Endometrium (tissue), 2 donors: ENCODE measurements at regions not wholly inside any gene's neighbourhood (a gene's known extent, or its start where the extent isn't known, plus 50 kb on each side); places are given as distances from the start of the nearest gene placed in this dataset.

ENCODE experiments used
- FAIRE-seq: peaks from 2 replicates; lab custom pipeline; 2012; peaks lifted over from hg19 to GRCh38; lab: Jason Lieb, UNC
- donor health status: control.
- donor health status: control.

DNA sequence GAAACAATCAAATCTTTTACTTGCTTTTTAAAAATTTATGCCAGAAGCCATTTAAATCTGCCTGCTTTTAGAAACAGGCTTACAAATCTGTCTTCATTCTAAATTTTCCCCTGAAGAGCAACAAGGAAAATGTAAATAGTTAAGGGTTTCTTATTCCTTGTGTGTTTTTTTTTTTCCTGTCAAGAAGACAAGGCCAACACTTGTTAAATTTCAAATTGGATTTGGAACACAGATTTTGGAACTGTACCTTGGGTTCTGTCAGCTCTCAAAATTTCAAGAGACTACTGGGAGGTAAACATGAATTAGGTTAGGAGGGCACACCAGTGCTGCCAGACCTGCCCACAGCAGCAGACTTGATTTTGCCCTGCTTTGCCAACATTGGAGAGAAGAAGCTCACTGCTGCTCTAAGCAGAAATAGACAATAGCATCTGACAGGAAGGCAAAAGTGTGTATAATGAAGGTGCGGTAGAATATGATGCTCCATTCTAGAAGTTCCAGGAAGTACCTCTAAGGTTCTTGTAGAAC lies 121.7 kb downstream of the NHLRC3 start:
- FAIRE-seq = no peak

DNA sequence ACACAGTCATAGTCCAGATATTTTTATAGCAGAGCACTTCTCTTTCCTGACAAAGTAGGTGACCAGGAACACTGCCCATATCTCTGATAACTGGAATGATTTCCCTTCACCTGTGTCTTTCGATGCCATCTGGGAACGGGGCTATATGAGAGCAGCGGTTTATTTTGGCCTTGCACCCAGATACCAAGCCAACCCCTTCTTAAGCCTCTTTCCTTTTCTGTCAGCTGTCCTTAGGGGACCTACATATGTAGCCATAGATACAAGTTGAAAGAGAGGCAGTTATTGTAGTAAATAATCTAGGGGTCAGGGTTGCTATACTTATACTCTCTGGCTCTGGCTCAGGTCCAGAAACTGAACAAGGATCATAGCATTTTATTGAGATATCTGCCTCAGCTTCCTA lies 128.8 kb downstream of the NHLRC3 start:
- FAIRE-seq = no peak

DNA sequence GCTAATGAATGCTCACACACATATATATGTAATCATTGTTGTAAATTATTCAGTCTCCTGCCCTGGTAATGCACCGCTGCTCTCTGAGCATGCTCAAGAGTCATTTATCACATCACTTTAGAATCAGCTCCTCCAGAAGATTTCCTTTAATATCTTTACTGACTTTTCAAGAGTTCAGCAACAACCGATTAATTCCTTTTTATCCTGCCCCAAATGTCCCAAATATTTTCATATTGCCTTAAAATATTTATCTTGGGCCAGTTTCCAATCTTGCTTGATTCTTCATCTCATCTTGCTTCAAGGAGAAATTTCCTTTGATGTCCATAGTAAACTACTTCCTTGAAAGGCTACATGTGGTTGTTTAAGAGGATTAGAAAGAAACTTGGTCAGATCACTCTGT lies 132.5 kb downstream of the NHLRC3 start:
- FAIRE-seq = no peak

DNA sequence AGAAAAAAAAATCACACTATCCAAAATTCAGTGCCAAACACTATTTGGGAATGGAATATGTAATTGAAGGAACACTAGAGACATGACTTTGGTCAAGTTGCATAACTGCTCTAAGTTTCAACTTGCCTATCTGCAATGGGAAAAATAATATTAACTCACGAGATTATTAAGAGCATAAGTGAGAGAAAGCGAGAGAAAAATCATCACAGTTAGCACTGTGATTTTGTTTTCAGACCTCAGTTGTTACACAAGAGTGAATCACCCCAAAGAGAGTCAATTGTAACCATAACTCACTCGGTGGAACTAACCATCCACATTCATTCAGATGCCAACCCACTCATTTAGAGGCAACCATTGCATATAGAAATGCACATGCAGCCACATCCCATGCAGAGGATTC lies 147.1 kb downstream of the NHLRC3 start:
- FAIRE-seq = no peak

DNA sequence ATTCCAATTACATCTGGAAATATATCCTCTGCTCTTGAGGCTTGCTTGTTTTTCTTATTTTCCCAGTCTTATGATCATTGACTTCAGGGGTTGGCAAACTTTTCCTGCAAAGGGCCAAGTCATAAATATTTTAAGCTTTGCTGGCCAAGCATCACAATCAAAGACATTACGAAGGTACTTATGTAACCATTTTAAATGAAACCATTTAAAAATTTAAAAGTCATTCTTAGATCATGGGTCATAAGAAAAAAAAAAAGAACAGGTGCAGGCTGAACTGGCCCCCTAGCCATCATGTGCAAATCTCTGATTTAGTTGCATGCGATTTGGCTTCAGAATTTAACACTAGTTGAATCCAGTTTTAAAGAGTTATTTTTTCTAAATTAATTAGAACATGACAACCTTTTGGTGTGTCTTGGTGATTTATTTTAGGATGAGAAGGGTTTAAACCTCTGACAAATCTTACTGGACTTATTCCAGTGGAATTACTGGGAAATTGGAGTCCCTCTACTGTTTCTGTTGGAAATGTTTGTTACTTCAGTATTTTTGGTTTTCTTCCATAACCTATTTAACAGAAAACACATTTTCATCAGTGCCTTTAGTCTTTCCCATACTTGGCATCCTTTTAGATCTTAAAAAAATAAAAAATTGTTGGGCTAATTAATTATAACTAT lies 148.1 kb downstream of the NHLRC3 start:
- no peak for FAIRE-seq

DNA sequence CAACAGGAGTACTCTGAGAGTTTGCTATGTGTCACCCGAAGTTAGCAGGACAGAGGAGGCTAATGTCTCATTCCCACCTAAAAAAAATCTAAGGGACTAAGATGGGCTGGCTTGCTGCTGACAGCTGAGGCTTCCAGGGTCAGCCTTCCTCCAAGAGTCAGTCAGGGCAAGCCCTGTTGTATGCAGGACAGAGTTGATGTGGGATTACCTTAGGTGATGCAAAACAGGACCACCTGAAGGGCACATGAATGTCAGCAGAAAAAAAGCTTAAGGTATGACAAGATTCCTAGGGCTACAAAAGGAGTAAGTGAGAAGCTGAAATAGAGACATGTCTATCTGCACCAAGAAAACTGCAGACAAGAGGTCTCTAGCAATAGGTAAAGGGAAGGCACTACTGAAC lies 151.5 kb downstream of the NHLRC3 start:
- no peak for FAIRE-seq

DNA sequence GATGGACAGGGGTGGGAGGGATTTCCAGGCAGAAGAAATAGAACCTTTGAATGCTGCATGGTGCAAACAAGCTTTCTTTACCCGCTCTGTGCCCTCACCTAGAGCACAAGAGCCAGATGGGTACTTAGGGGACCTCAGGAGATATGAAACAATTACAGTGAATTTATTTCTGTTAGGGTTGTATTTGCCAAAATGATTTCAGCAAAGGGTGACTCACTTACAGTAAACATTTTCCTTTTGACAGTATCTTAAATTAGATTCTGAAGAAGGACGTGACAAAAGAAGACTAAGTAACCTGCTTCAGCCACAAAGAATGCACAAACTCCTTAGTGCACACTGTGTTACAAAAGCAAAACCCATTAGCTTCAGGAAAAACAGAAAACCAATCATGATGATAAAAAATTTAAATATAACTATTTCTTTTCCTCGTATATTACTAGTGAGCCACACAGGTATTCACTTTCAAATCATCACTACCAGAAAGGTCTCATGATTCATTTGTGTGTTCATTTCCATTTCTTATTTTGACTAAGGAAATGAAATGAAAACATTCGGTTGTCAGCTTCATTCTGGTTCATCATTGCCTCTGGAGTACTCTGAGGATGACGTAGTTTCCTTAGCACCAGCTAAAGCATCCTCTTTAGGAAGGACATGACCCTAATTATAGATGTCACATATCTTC lies 158.8 kb downstream of the NHLRC3 start:
- FAIRE-seq = no peak

DNA sequence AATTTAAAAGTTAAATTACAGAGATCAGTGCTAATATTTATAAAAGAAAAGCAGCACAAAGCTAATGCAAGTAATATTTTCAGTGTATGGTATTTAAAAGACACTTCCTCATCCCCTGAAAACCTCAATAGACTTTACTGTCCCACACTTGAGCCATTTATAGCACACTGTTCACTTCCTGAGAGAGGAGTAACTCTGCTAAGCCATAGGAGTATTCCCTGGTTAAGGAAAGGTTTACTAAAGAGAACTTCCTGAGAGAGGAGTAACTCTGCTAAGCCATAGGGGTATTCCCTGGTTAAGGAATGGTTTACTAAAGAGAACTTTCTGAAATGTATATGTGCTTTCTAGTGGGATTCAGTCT lies 159.4 kb downstream of the NHLRC3 start:
- FAIRE-seq = no peak

DNA sequence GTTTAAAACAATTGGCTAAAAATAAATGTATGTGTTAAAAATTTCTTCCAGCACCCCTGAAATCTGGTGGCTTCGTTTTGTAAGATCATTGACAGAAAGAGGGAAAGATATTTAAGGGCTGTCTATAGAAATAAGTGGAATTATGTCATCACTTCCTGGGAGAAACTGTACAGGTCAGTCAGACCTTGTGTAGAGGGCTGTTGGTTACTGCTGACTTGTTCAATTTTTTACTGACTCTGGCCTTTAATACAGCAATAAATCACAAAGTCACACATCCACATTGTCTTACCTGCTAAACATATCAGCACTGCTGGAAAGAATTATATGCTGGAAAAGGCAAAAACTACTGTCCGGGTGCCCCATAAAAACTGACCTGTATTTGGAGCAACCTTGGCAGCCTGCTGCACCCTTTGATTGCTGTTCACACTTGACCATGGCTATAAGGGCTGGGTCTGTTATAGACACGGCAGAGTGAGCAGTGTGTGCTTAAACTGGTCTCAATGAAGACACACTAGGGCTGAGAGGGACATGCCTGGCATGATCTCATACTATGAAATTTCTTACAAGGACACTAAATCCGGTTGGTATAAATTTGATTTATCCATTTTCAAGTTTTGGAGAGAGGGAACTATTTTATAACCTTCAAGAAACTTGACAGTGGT lies 162.1 kb downstream of the NHLRC3 start:
- FAIRE-seq = no peak

DNA sequence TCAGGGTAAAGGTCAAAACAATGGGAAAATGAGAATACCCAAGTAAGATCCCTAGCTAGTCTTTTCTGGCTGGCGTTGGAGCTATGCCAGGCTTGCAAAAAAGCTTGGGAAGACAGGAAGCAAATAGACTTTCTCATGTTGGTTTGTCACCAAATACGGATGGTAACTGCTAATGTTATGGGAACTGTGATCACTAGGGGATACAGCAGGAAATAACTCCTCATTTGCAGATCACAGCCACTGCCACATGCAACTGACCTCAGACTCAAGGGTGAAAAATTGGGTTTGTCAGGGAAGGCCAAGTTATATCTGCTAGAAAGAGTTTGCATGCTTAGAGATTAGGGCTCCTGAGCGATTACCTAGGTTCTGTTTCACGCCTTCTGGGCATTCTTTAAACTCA lies 162.9 kb downstream of the NHLRC3 start:
- FAIRE-seq = no peak

DNA sequence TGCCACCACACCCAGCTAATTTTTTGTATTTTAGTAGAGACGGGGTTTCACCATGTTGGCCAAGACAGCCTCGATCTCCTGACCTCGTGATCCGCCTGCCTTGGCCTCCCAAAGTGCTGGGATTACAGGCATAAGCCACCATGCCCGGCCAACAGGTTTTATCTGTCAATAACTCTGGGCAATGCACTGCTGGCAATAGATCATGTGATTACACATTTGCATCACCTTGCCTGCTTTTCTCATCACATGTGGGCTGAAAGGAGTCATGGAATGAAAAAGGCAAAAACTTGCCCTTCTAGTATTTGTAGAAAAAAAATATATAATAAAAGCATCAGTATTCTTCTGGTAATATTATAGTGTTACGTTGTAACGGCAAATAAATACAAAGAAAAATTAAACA lies 164.5 kb downstream of the NHLRC3 start:
- FAIRE-seq = no peak

DNA sequence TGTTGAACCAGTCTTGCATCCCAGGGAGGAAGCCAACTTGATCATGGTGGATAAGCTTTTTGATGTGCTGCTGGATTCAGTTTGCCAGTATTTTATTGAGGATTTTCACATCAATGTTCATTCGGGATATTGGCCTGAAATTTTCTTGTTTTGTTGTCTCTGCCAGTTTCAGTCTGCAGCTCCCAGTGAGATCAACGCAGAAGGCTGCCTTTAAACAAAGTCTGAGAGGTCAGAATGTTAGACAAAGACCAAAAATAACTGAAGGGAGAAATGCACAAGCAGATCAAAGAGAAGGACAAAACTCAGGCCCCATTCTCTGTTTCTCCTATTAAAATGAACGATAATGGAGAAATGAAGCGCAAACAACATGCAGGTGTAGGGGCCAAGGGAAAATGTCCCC lies 170.4 kb downstream of the NHLRC3 start:
- FAIRE-seq = no peak

DNA sequence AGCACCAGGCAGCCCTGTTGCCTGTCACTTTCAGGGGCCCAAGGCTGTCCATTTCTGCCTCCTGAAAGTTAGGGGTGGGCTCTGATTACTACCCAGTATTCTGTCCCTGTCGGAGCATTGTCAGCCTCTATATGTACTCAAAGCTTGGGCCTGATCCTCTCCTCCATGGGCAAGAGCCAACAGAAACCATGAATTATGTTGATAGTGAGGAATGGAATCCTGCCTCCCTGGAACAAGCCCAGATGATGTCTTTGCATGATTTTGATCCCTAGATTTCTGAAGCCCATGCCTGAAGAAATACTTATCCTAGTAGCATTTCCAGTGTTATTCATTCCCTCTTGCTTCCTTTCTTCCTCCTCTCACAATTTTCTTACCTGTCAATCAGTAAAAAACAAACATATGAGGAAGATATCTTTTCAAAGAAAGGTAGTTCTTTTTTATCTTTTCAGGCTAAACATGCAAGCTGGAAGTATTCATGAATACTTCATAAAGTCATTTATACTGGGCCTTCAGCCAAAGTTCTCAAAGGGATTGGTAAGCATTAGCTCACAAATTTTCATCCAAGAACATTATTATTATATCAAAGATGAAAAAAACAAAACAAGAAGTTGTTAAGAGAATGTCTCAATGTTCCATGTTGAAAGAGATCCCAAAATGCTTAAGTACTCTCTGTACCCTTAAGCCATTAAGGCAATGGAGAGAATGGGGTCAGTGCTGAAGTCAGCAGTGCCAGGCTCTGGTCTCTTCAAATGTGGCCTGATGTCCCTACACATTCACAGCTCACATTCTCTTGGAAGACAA lies 171.7 kb downstream of the NHLRC3 start:
- no peak for FAIRE-seq

DNA sequence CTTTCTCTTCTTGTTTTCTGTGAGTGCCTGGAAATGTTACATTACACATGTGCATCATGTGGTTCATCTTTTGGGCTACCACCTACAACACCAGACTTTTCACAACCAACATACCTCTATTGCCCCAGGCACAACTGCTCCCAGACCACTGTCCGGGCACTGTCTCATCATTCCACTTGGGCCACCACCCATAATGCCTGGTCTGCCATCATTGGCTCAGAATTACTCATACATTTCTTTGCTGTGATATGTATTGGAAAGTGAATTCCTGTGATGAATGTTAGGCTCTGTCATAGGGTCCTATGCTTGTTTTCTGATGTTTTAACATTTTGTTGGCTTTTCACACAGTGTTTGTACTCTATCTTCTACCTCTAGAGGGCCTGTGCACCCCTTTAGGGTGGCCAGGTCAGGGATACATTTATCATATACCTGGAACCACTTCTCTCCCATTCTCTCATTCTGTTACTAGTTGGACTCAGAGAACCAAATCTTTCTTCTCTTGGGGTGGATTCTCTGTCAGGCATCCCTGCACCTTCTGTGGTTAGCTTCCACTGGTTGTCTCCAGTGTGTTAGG lies 172.8 kb downstream of the NHLRC3 start:
- no peak for FAIRE-seq

DNA sequence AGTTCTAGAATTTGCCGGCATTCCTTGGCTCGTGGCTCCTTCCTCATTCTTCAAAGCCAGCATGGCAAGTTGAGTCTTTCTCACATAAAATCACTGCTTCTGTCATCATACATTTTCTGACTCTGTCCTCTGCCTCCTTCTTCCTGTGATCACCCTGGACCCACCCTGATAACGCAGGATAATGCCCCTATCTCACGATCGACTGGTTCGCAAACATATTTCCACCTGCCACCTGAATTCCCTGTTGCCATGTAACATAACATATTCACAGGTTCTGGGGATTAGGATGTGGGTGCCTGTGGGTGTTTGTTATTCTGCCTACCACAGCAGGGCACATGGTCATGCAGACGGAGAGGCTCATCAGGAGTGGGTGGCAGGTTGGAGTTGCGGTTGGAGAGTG lies 177.7 kb downstream of the NHLRC3 start:
- FAIRE-seq = no peak

DNA sequence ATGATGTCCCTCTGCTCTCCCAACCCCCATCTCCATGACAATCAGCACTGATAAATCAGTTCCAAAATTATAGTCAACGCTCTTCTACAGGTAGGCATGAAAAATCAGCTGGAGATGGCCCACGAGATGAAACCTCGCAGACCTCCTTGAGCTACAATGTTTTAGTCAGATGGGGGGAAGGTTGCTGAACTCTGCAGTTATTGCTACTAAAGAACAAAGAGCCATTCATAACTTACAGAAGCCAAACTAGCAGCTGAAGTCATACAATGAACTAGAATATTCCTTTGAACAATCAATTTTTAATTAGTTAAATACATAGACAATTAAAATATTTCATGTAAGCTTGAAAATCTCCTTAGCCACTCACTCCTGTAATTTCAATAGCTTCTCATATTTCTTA lies 179.2 kb downstream of the NHLRC3 start:
- no peak for FAIRE-seq

DNA sequence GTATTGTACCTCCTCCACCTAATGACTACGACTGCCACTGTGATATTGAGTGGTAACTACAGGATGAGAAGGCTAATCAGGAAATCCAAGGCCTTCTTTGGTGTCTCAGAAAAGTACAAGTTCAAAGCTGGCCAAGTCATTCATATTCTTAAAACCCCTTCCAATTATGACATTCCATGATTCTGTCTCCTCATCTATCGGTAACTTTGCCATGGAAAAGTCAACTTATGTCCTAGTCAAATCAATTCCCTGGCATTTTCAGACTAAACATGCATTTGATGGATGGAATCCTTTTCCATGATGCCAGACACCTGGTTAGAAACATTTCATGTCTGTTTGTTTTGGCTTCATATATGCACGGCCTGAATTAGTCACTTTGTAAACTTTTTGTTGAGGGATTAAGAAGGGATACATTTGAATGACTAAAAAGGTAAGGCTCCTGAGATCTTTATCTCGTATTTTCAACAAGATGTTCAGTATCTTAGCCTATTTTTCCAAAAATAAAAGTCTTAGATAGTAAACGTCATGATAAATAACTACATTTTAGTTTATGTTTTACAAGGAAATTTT lies 186.5 kb downstream of the NHLRC3 start:
- no peak for FAIRE-seq

DNA sequence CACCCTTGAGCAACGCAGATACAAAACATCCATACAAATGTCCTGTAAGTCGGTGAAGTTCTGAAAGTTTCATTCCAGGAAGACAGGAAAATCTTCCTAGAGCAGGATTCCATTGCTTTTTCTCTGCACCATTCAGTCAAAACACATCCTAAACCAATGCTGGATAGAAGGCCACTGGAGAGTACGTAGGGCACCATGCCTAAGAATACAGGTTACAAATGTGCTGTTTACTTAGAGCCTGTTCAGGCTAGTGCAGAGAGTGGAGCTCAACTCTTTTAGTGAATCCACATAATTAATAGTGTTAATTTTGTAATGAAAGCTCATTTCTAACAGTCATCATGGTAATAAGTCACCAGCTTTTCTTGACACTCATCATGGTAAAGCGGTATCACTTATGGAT lies 187.6 kb downstream of the NHLRC3 start:
- FAIRE-seq = no peak

DNA sequence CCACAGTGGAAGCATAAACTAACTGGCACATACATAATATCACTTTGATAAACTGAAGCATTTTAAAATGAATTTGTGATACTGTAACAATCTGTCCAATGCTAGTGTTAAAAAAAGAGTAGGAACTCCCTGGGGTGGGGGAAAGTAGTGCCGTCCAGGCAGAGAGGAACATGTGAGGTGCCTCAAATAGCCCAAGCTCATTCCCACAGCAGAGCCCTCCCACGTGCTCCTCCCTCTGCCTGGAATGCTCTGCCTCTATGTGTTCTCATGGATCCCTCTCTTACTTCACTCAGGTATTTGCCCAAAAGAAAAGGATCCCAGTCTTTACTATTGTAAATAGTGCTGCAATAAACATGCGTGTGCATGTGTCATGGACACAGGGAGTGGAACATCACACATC lies 188.1 kb downstream of the NHLRC3 start:
- FAIRE-seq = no peak

DNA sequence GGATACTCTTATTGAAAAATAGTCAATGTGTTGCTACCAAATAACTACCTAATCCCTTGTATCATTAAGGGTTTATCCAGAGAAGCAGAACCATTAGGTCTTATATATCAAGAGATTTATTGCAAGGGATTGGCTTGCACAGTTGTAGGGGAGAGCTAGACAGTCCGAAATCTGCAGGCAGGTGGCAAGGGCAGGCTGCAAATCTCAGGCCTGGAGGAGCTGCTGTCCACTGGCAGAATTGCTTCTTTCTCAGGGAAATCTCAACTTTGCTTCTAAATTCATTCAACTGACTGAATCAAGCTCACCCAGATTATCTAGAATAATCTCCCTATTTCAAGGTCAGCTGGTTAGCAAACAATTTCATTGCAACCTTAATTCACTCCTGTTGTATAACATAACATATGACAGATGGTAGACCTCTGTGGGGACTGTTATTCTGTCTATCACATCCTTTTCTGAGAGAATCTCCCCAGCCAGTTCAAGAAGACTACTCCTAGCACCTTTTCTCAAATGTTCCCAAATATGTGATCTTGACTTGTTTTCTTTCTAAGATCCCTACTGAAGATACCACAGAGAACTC lies 194.2 kb downstream of the NHLRC3 start:
- no peak for FAIRE-seq

DNA sequence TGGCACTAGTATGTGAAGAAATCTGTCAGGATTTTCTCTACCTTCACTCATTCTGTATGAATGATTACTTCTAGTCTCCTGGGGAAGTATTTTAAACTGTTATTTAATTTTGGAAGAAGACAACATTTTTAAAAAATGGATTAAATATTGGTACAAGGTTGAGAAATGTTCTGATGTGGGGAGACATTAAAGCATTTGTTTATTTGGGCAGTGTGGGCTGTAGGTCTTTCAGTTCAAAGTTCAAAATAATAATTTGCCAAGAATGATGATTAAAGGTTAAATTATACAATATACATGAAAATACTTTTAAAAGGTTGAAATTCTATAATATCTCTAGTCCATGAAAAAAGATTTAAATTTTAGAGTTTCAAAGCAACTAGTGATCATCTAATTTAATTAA lies 194.7 kb downstream of the NHLRC3 start:
- no peak for FAIRE-seq

DNA sequence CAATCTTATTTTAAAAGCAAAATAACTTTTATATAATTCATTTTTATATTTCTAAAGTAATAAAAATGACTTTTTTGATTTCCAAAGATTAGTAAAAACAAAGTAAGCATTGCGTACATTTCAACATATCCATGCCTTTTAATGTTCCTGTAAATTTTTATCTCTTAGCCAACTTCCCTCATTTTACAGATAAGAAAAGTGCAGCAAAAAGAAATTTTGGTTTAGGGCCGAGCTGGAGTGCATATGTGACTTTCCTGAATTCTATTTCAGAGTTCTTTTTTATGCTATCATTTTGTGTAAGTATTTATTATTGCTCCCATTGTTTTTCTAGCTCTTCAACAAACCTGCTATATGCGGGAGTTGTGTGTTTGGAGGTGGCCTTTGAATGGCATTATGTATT lies 195.3 kb downstream of the NHLRC3 start:
- FAIRE-seq = no peak
